GM12878 (cell line): ENCODE measurements at regions not wholly inside any gene's neighbourhood (a gene's known extent, or its start where the extent isn't known, plus 50 kb on each side); places are given as distances from the start of the nearest gene placed in this dataset.

Experiments used
- ATAC-seq: fragments of 200-7000 bp; cut with Tn5 transposase; 3 replicates; pipeline ENCODE4 v1.9.1; 2020; ENCODE audit warnings: mild to moderate bottlenecking, moderate library complexity
- BruUV-seq: library from RNA; stranded (reverse); fragments of 400-500 nt; replicated peaks from 2 replicates; lab custom pipeline; 2021; lab: Mats Ljungman, UMichigan
- CTCF ChIA-PET: fragments of 300-600 bp; sonication (Branson Sonifier 250); formaldehyde crosslinking; extraction: SDS; loops from one replicate; lab custom pipeline; 2021; ENCODE audit warnings: inconsistent platforms; lab: Yijun Ruan, JAX
- POLR2A ChIA-PET: fragments of 350-600 bp; formaldehyde crosslinking; extraction: SDS; loops from one replicate; lab custom pipeline; 2021; ENCODE audit warnings: inconsistent platforms; lab: Charles Lee
- RAD21 ChIA-PET: fragments of 300-600 bp; sonication (Branson Sonifier 250); formaldehyde crosslinking; loops from one replicate; lab custom pipeline; 2023; ENCODE audit warnings: antibody characterized with exemption; ENCODE audit not compliant: unreplicated experiment; lab: Charles Lee
- SMC1A ChIA-PET: fragments of 300-600 bp; sonication (Branson Sonifier 250); formaldehyde crosslinking; loops from one replicate; lab custom pipeline; 2023; ENCODE audit not compliant: unreplicated experiment, uncharacterized antibody; lab: Charles Lee
- DNase-seq: peaks from one replicate; pipeline ENCODE4 v3.0.0-alpha.2; 2011; ENCODE audit warnings: low read depth, low spot score
- FAIRE-seq: peaks from 3 replicates; lab custom pipeline; 2011; peaks lifted over from hg19 to GRCh38; lab: Jason Lieb, UNC
- H2AFZ ChIP-seq: 2 replicates; pipeline ENCODE4 v1.6.0; 2011; ENCODE audit warnings: low read depth, low read length, control low read depth; ENCODE audit not compliant: control insufficient read depth
- H3K27ac ChIP-seq: 2 replicates; pipeline ENCODE4 v1.5.1; 2011; ENCODE audit warnings: control low read depth; ENCODE audit not compliant: control insufficient read depth, insufficient read depth
- H3K27me3 ChIP-seq, 2 experiments: replicated peaks in 1 of 2; 2 replicates each; pipeline versions ENCODE4 v1.6.0 to v1.6.1; 2011; ENCODE audit warnings: low read length in 1 of 2; ENCODE audit not compliant: control insufficient read depth in 2 of 2, insufficient read depth in 2 of 2
- H3K36me3 ChIP-seq, 2 experiments: 2 replicates each; pipeline ENCODE4 v1.5.1; 2011; ENCODE audit warnings: low read length in 1 of 2; ENCODE audit not compliant: control insufficient read depth in 2 of 2, insufficient read depth in 2 of 2
- H3K4me1 ChIP-seq: 2 replicates; pipeline ENCODE4 v1.6.1; 2011; ENCODE audit warnings: mild to moderate bottlenecking, low read length, moderate library complexity, mixed read lengths; ENCODE audit not compliant: control insufficient read depth, insufficient read depth
- H3K4me2 ChIP-seq: 2 replicates; pipeline ENCODE4 v1.6.0; 2011; ENCODE audit warnings: control low read depth; ENCODE audit not compliant: control insufficient read depth, insufficient read depth
- H3K4me3 ChIP-seq: fragments of 200-600 bp; sonication (generic); 2 replicates; pipeline ENCODE4 v1.5.1; 2016
- H3K79me2 ChIP-seq: 2 replicates; pipeline ENCODE4 v1.6.0; 2011; ENCODE audit warnings: low read length; ENCODE audit not compliant: control insufficient read depth, insufficient read depth
- H3K9ac ChIP-seq: 2 replicates; pipeline ENCODE4 v1.8.0; 2011; ENCODE audit warnings: low read length, control low read depth, mixed read lengths; ENCODE audit not compliant: control insufficient read depth, insufficient read depth
- H3K9me3 ChIP-seq: replicated peaks from 3 replicates; pipeline ENCODE4 v1.5.1; 2011; ENCODE audit warnings: mild to moderate bottlenecking, low read length; ENCODE audit not compliant: control insufficient read depth, insufficient read depth
- H4K20me1 ChIP-seq: 2 replicates; pipeline ENCODE4 v1.6.0; 2011; ENCODE audit not compliant: control insufficient read depth, insufficient read depth
- ATF3 ChIP-seq: IDR thresholded peaks from 2 replicates; pipeline ENCODE4 v1.6.1; 2011; ENCODE audit warnings: low read depth, mild to moderate bottlenecking, low read length, moderate library complexity, borderline replicate concordance; ENCODE audit errors: extremely low read depth
- CBFB ChIP-seq: IDR thresholded peaks from 2 replicates; pipeline ENCODE4 v1.6.1; 2016; ENCODE audit warnings: antibody characterized with exemption, low read depth
- E2F8 ChIP-seq: fragments of 450-650 bp; IDR thresholded peaks from 2 replicates; pipeline ENCODE4 v1.6.1; 2018; ENCODE audit warnings: mild to moderate bottlenecking, low read depth, moderate library complexity; ENCODE audit not compliant: partially characterized antibody
- ESRRA ChIP-seq: IDR thresholded peaks from 2 replicates; pipeline ENCODE4 v1.6.1; 2012; ENCODE audit warnings: mild to moderate bottlenecking, low read length, improper control_type of control experiment
- FOXM1 ChIP-seq: IDR thresholded peaks from 2 replicates; pipeline ENCODE4 v1.6.1; 2012; ENCODE audit warnings: low read depth, mild to moderate bottlenecking, inconsistent platforms, low read length, moderate library complexity
- GABPA ChIP-seq: IDR thresholded peaks from 2 replicates; pipeline ENCODE4 v1.6.1; 2014; ENCODE audit warnings: antibody characterized with exemption, low read depth, mild to moderate bottlenecking, inconsistent platforms
- MEF2B ChIP-seq: fragments of 450-650 bp; IDR thresholded peaks from 2 replicates; pipeline ENCODE4 v1.6.1; 2018; ENCODE audit warnings: mild to moderate bottlenecking, moderate library complexity; ENCODE audit not compliant: partially characterized antibody, poor library complexity, severe bottlenecking
- MYC ChIP-seq: IDR thresholded peaks from 2 replicates; pipeline ENCODE4 v1.6.1; 2011; ENCODE audit warnings: mild to moderate bottlenecking, low read length, moderate library complexity, inconsistent platforms; ENCODE audit not compliant: insufficient read depth, insufficient replicate concordance, insufficient read length, severe bottlenecking
- NKRF ChIP-seq: fragments of 450-650 bp; conservative IDR thresholded peaks from 2 replicates; pipeline ENCODE4 v1.6.1; 2017; ENCODE audit warnings: mild to moderate bottlenecking, moderate library complexity
- PML ChIP-seq: IDR thresholded peaks from 2 replicates; pipeline ENCODE4 v1.6.1; 2012; ENCODE audit warnings: low read length, inconsistent platforms
- POLR2AphosphoS2 ChIP-seq: IDR thresholded peaks from 2 replicates; pipeline ENCODE4 v1.6.1; 2011; ENCODE audit warnings: low read depth, mild to moderate bottlenecking, low read length, improper control_type of control experiment, moderate library complexity
- RCOR1 ChIP-seq: conservative IDR thresholded peaks from 2 replicates; pipeline ENCODE4 v1.6.1; 2012; ENCODE audit warnings: low read depth, low read length, improper control_type of control experiment
- SMARCA5 ChIP-seq: fragments of 450-650 bp; IDR thresholded peaks from 2 replicates; pipeline ENCODE4 v1.6.1; 2017; ENCODE audit warnings: mild to moderate bottlenecking
- SPI1 ChIP-seq: IDR thresholded peaks from 2 replicates; pipeline ENCODE4 v1.6.1; 2011; ENCODE audit warnings: low read depth, mild to moderate bottlenecking, low read length, moderate library complexity, borderline replicate concordance; ENCODE audit not compliant: insufficient read depth
- SREBF2 ChIP-seq: IDR thresholded peaks from 2 replicates; pipeline ENCODE4 v1.6.1; 2012; ENCODE audit warnings: mild to moderate bottlenecking, low read length
- SUPT20H ChIP-seq: IDR thresholded peaks from 2 replicates; pipeline ENCODE4 v1.6.1; 2011; ENCODE audit warnings: low read depth, mild to moderate bottlenecking, low read length, moderate library complexity, borderline replicate concordance; ENCODE audit not compliant: control insufficient read depth
- TCF7 ChIP-seq: IDR thresholded peaks from 2 replicates; pipeline ENCODE4 v1.6.1; 2014; ENCODE audit warnings: antibody characterized with exemption, borderline replicate concordance
- ZBTB33 ChIP-seq: fragments of 450-650 bp; IDR thresholded peaks from 2 replicates; pipeline ENCODE4 v1.6.1; 2017; ENCODE audit warnings: mild to moderate bottlenecking
- ZSCAN29 ChIP-seq: fragments of 450-650 bp; IDR thresholded peaks from 2 replicates; pipeline ENCODE4 v1.6.1; 2017; ENCODE audit warnings: mild to moderate bottlenecking, moderate library complexity
- in situ Hi-C: fragments of 300-500 bp; cut with MboI; formaldehyde crosslinking; loops from 9 replicates; pipeline ENCODE4 v1.14.3; 2018; ENCODE audit warnings: mixed read lengths
- intact Hi-C: fragments of 100-400 bp; cut with micrococcal nuclease; formaldehyde crosslinking; loops from one replicate; pipeline ENCODE4 v1.14.2; 2022; ENCODE audit not compliant: unreplicated experiment

- Histone ChIP-seq H3K9ac (no peak overlapping the region), H3K36me3 (no peaks in the 10 kb centered on the region), H3K4me2 (no peak overlapping the region), H3K79me2 (no peaks in the 10 kb centered on the region), H3K27ac (no peak overlapping the region), H4K20me1 (no peaks in the 10 kb centered on the region), H3K4me3 (no peak overlapping the region), H3K9me3 (no peaks in the 10 kb centered on the region), H2AFZ (no peak overlapping the region), H3K27me3 (no peaks in the 10 kb centered on the region), H3K4me1 (no peaks in the 10 kb centered on the region)
- ChIA-PET SMC1A (interaction anchor here (0.9 kb wide), 1 partner anchor 28 kb away, joined by 3 read pairs; no protein-coding TSS in a partner anchor), RAD21 (no interaction called here), POLR2A (no interaction called here), CTCF (interaction anchor here (1.2 kb wide), 1 partner anchor 145 kb away, joined by 3 read pairs; no protein-coding TSS in a partner anchor)
- ATAC-seq (no peak), FAIRE-seq (no peak), DNase-seq (no peak)
- intact Hi-C loops = no loop called here
- TF ChIP-seq POLR2AphosphoS2 (no peak), RCOR1 (no peak), SMARCA5 (no peak), ATF3 (no peak), SPI1 (no peak), SUPT20H (no peak), PML (no peak), ESRRA (no peak), NKRF (no peak), SREBF2 (no peak), ZBTB33 (no peak), MEF2B (no peak), GABPA (no peak), TCF7 (no peak), FOXM1 (no peak), ZSCAN29 (no peak), MYC (no peak), CBFB (no peak), E2F8 (no peak)
- no TSS peak for BruUV-seq
- in situ Hi-C loops = no loop called here
Observed at GRCh38 chr7:8885480-8886000, 452.1 kb downstream of the NXPH1 start.
